Stimulated activated naive B cell treated with anti-CD40 and anti-IgM and Interleukin-4, amounts not matched to agents 10 μg/mL and 1 μg/mL and 100 μg/mL, for 72 hours (primary cell): ENCODE measurements at regions not wholly inside any gene's neighbourhood (a gene's known extent, or its start where the extent isn't known, plus 50 kb on each side); places are given as distances from the start of the nearest gene placed in this dataset.
"Not testable (repeated sequence)": the region's sequence is repeated elsewhere in the genome, so short reads cannot be mapped to it uniquely, and the experiment has no call there.

Source experiments
- ATAC-seq, 2 donors: fragments of 150-1000 bp; cut with Tn5 transposase; replicated peaks; 2 replicates each; pipeline ENCODE4 v1.10.0; 2021; ENCODE audit warnings: moderate library complexity in 1 of 2
- DNase-seq: peaks from one replicate; pipeline ENCODE4 v3.0.0; 2021
- H3K27ac Mint-ChIP-seq: one replicate; pipeline ENCODE4 v1.8.0; 2022; ENCODE audit warnings: mild to moderate bottlenecking, mixed read lengths
- H3K27me3 Mint-ChIP-seq, 2 donors: one replicate each; pipeline ENCODE4 v1.8.0; 2022; ENCODE audit warnings: mixed read lengths in 2 of 2
- H3K36me3 Mint-ChIP-seq, 2 donors: one replicate each; pipeline ENCODE4 v1.8.0; 2022; ENCODE audit warnings: mixed read lengths in 2 of 2, mild to moderate bottlenecking in 1 of 2
- H3K4me1 Mint-ChIP-seq, 2 donors: one replicate each; pipeline ENCODE4 v1.8.0; 2022; ENCODE audit warnings: mixed read lengths in 2 of 2, mild to moderate bottlenecking in 1 of 2
- H3K4me3 Mint-ChIP-seq, 2 donors: one replicate each; pipeline ENCODE4 v1.8.0; 2022; ENCODE audit warnings: mild to moderate bottlenecking in 2 of 2, mixed read lengths in 2 of 2, moderate library complexity in 1 of 2
- H3K9me3 Mint-ChIP-seq, 2 donors: one replicate each; pipeline ENCODE4 v1.8.0; 2022; ENCODE audit warnings: mixed read lengths in 2 of 2, mild to moderate bottlenecking in 1 of 2

DNA sequence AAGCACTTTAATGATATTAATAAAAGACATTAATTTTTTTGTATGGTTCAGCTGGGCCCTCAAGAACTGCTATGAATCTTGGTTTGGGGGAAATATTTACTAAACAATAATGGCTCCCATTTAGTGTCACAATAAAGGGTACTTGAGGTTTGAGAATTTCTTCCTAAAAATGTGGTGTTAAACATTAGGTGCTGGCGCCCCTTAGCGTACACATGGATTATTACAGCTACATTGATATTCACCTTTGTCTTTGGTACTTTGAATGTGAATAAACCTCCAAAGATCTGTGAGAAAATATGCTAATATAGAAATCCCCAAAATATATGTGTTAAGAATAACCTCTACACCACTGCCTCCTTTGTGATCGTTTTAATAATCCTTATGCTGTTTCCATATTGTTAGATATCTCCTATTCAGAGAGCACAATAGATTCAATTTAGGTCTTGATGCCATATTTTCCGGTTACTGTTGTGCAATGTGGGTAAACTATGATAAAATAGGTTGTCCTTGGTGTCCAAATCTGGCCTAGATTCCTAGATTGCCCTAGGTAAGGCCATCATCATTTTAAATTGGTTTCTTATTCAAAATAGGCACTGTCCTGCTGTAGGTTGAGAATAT is 161.8 kb upstream of the CACNA2D1 start:
- Mint-ChIP-seq H3K27ac (no peak overlapping the region), H3K9me3 (no peaks in the 10 kb centered on the region), H3K27me3 (no peaks in the 10 kb centered on the region), H3K4me3 (no peak overlapping the region), H3K36me3 (no peaks in the 10 kb centered on the region), H3K4me1 (no peaks in the 10 kb centered on the region)
- no peak for ATAC-seq
- no peak for DNase-seq

DNA sequence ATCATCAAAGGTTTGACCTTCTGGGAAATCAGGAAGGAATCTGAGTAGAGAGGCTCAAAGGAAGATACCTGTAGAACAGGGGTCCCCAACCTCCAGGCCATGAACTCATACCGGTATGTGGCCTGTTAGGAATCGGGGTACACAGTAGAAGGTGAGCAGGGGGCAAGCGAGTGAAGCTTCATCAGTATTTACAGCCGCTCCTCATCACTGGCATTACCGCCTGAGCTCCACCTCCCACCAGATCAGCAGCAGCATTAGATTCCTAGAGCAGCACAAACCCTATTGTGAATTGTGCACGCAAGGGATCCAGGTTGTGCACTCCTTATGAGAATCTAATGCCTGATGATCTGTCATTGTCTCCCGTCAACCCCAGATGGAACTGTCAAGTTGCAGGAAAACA is 158.5 kb upstream of the CACNA2D1 start:
- DNase-seq = no peak
- Mint-ChIP-seq H3K27me3 (no peaks in the 10 kb centered on the region), H3K9me3 (no peaks in the 10 kb centered on the region), H3K36me3 (no peaks in the 10 kb centered on the region), H3K4me3 (no peak overlapping the region), H3K27ac (no peak overlapping the region), H3K4me1 (no peaks in the 10 kb centered on the region)
- no peak for ATAC-seq

DNA sequence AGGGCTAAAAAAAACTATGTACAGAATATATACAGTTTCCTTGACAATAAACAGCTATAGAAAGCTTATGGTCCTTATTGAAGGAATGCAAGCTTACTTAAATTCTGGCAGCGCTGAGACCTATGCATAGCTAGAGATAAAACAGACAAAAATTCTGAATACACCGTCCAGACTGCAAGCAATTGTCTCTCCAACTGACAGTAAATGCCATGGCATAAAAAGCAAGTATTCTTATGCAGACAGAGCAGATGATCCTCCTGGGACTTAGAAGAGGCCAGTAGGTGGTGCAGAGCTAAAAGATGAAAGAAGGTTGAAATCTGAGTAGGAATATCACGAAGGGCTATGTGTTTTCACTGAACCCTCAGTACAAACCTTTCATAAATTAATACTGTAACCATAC is 157.0 kb upstream of the CACNA2D1 start:
- Mint-ChIP-seq H3K27ac (no peak overlapping the region), H3K4me1 (no peaks in the 10 kb centered on the region), H3K36me3 (no peaks in the 10 kb centered on the region), H3K9me3 (no peaks in the 10 kb centered on the region), H3K27me3 (no peaks in the 10 kb centered on the region), H3K4me3 (no peak overlapping the region)
- DNase-seq (no peak), ATAC-seq (no peak)

DNA sequence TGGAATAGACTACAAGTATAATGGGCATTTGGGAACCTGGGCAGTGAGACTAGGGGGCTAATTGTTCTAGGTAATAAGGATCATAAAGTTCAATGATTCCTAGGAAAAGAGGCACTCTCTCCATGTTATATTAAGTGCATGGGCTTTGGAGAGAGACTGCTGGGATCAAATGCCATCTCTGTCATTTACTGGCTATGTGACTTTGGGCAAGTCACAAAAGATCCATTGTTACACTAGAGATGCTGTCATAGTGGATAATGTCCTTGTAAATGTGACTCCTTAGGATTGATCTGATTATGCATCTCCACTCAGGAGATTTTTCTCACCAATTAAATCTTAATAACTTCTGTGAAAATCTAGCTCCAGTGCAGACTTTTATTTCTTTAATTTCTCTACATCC is 156.3 kb upstream of the CACNA2D1 start:
- H3K4me3 Mint-ChIP-seq = no peak overlapping the region
- no peak for DNase-seq
- no peak for ATAC-seq
- no peak overlapping the region for H3K27ac Mint-ChIP-seq
- no peaks in the 10 kb centered on the region for H3K27me3 Mint-ChIP-seq
- H3K9me3 Mint-ChIP-seq = no peaks in the 10 kb centered on the region
- no peaks in the 10 kb centered on the region for H3K36me3 Mint-ChIP-seq
- H3K4me1 Mint-ChIP-seq = no peaks in the 10 kb centered on the region

DNA sequence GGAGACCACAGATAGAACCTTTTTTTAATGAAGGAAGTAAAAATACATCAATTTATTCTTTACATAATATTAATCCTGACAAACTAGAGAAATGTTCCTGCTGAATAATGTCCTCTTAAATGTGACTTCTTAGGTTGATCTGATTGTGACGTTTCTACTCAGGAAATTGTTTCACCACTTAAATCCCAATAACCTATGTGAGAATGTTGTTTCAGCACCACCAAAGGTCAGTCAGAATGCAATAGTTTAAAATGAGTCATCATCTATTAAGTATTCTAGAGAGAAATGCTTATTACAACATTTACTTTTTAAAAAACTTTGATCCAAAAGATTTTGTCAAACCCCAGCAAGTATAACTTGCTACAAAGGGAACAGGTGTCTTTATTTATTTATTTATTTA is 155.4 kb upstream of the CACNA2D1 start:
- Mint-ChIP-seq H3K4me3 (no peak overlapping the region), H3K27me3 (no peaks in the 10 kb centered on the region), H3K36me3 (no peaks in the 10 kb centered on the region), H3K4me1 (no peaks in the 10 kb centered on the region), H3K9me3 (no peaks in the 10 kb centered on the region), H3K27ac (no peak overlapping the region)
- DNase-seq (no peak), ATAC-seq (no peak)

DNA sequence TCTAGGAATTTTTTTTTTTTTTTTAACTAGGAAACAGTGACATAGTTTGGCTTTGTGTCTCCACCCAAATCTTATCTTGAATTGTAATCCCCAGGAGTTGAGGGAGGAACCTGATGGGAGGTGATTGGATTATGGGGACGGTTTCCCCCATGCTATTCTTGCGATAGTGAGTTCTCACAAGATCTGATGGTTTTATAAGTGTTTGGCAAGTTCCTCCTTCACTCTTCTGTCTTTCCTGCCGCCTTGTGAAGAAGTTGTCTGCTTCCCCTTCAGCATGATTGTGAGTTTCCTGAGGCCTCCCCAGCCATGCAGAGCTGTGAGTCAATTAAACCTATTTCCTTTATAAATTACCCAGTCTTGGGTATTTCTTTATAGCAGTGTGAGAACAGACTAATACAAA is 152.2 kb upstream of the CACNA2D1 start:
- not testable (repeated sequence) for H3K27ac Mint-ChIP-seq, H3K27me3 Mint-ChIP-seq

DNA sequence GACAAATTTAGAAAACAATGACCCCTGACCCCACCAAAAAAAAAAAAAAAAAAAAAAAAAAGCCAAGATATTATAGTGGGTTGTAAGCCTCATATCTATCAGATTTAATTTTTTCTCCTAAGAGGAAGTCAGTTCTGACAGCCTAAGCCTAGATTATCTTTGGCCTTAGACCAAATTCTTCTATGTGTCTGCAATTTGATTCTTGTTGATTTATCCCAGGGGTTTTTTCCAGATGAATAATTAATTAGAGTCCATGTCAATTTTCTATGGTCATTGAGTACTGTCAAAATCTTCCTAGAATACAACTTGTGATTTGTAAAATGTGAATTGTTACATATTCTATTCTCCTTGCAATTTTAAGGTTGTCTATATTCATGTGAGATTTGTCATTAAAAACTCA is 151.6 kb upstream of the CACNA2D1 start:
- H3K27ac Mint-ChIP-seq = no peak overlapping the region
- H3K9me3 Mint-ChIP-seq = no peaks in the 10 kb centered on the region
- H3K4me3 Mint-ChIP-seq = no peak overlapping the region
- no peaks in the 10 kb centered on the region for H3K36me3 Mint-ChIP-seq
- no peaks in the 10 kb centered on the region for H3K27me3 Mint-ChIP-seq
- no peaks in the 10 kb centered on the region for H3K4me1 Mint-ChIP-seq
- DNase-seq (no peak), ATAC-seq (no peak)

More for the DNA sequence above, 152.2 kb upstream of the CACNA2D1 start:
- not testable (repeated sequence) for H3K36me3 Mint-ChIP-seq, H3K9me3 Mint-ChIP-seq, ATAC-seq, H3K4me3 Mint-ChIP-seq, DNase-seq, H3K4me1 Mint-ChIP-seq

DNA sequence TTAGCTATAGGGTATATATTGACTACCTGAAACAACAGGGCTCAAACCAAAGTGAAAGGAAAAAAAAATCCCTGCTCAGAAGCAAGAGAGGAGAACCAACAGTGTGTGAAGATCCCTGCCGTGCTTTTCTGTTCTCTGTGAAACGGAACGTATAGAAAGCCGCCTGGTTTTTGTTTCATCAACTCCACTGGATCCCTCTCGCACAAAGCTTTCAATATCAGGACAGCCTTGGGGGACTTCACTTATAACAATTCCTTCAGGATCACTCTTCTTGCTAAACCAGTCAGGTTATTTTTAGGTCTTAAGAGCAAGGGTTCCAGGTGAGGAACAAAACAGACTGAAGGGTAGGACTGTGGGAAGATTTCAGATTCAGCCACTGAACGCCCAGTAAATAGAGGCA is 151.1 kb upstream of the CACNA2D1 start:
- Mint-ChIP-seq H3K36me3 (no peaks in the 10 kb centered on the region), H3K27me3 (peaks cover 0 to 3% of the 10 kb centered on the region in 2 donors), H3K4me1 (no peaks in the 10 kb centered on the region), H3K9me3 (no peaks in the 10 kb centered on the region), H3K4me3 (no peak overlapping the region), H3K27ac (no peak overlapping the region)
- DNase-seq (no peak), ATAC-seq (no peak)

DNA sequence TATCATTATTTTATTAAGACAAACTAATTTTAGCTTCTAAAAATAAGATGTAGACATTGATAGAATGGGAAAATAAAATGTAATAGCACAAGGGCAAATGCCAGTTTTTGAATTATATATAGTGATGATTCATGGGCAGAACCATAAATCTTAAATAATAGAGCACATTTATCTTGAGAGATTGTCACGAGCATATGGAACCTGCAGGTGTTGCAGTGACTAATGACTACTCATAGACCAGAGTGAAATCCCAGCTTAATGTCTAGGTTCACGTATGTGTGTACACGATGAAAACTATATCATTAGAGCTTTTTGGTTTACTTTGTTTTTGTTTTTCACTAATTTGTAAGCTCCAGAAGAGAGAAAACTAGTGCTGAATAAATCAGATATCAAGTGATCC is 150.2 kb upstream of the CACNA2D1 start:
- peaks cover 0 to 3% of the 10 kb centered on the region in 2 donors for H3K27me3 Mint-ChIP-seq
- ATAC-seq (no peak), DNase-seq (no peak)
- H3K4me3 Mint-ChIP-seq = no peak overlapping the region
- H3K27ac Mint-ChIP-seq = no peak overlapping the region
- no peaks in the 10 kb centered on the region for H3K4me1 Mint-ChIP-seq
- no peaks in the 10 kb centered on the region for H3K9me3 Mint-ChIP-seq
- H3K36me3 Mint-ChIP-seq = no peaks in the 10 kb centered on the region

DNA sequence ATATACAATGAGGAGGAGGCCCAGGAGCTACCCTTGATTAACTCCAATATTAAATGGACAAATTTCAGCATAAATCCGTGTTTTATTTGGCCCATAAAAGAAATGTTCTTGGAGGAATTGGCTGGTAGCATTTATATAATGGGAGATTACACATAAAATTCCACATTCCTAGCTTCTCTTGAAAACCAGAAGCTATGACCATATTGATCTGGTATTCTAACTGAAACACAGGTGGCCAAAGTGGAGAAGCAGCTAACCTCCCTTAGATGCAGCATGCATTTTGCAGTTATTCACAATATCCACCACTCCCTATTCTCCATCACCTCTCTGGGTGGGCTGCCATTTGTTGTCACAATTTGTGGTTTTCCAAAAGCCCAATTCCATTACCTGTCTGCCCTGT is 148.8 kb upstream of the CACNA2D1 start:
- ATAC-seq = no peak
- H3K4me1 Mint-ChIP-seq = no peaks in the 10 kb centered on the region
- no peak for DNase-seq

DNA sequence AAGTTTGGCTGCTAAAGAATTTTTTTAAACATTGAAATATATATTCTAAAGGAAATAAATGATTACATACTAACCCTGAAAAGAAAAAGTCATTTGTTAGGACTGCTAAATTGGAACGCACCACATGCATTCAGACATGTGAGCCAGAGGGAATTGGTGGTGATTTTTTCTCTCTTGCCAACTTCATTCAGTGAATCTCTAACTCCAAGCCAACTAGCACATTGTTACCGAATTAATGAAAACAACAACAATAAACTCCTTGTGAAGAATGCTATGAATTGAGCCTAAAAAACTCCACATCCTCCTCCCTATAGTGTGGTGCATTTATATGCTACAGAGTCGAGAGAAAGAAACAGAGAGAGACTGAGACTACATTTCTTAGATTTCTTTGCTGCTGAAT is 135.5 kb upstream of the CACNA2D1 start:
- Mint-ChIP-seq H3K9me3 (peaks cover 0 to 2% of the 10 kb centered on the region in 2 donors), H3K4me3 (no peak overlapping the region), H3K27ac (no peak overlapping the region), H3K27me3 (no peaks in the 10 kb centered on the region), H3K36me3 (no peaks in the 10 kb centered on the region), H3K4me1 (no peaks in the 10 kb centered on the region)
- ATAC-seq (no peak), DNase-seq (no peak)

More for the DNA sequence above, 148.8 kb upstream of the CACNA2D1 start:
- Mint-ChIP-seq H3K27me3 (peaks cover 0 to 3% of the 10 kb centered on the region in 2 donors), H3K27ac (no peak overlapping the region), H3K9me3 (no peaks in the 10 kb centered on the region), H3K4me3 (no peak overlapping the region), H3K36me3 (no peaks in the 10 kb centered on the region)

DNA sequence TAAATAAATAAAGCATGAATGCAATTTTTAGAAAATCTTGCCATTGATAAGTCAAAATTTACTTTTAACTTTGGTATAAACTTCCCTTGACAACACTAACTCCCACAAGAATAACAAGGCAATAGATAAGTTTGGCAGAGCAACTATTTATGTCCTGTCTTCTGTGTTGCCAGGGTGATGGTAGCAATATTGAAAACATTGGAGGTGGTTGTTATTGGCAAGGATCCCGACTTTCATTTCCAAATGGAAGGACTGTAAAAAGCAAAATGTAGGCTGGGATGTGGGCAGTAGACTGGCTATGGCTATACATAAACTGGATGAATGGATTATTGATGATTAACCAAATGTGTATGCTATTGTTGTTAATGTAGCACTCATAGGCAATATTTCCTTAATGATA is 134.9 kb upstream of the CACNA2D1 start:
- ATAC-seq = no peak
- no peak for DNase-seq
- no peaks in the 10 kb centered on the region for H3K36me3 Mint-ChIP-seq

DNA sequence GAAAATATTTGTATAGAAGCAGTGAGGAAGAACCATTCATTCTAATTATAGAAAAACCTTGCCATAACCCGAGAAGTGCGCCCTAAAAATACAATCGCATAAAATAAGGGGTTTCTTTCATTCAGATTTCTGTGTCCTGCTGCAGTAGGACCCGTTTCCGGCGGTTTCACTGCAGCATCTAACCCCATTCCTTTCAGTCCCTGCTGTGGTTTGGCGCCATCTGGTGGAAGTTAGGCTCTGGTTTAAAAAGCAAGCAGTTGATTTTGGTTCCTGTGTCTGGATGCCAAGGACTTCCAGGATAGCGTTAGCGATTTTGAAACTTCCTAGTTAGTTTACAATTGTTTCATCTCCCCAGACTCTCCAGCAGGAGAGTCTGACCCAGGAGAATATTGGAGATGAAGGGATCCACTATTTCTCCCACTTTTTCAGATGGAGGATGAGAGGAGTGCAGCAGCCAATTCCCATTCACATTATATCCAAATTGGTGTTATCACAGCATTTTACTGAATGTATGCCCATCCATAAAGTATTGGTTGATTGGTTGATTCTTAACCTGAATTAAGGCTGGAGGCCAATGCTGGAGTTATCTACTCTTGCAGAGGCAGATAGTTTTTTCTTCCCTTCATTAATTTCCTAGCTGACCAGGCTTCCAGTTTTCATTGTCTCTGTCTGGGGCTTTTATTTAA is 128.8 kb upstream of the CACNA2D1 start:
- DNase-seq (peak; percentile 35), ATAC-seq (peak; percentile 76 to 81)
- Mint-ChIP-seq H3K27ac (no peak overlapping the region), H3K27me3 (peaks cover 0 to 6% of the 10 kb centered on the region in 2 donors), H3K4me3 (no peak overlapping the region), H3K9me3 (no peaks in the 10 kb centered on the region), H3K36me3 (no peaks in the 10 kb centered on the region), H3K4me1 (peaks cover 3 to 5% of the 10 kb centered on the region in 2 donors)

More for the DNA sequence above, 134.9 kb upstream of the CACNA2D1 start:
- Mint-ChIP-seq H3K9me3 (peaks cover 0 to 2% of the 10 kb centered on the region in 2 donors), H3K27me3 (no peaks in the 10 kb centered on the region), H3K27ac (no peak overlapping the region), H3K4me1 (no peaks in the 10 kb centered on the region), H3K4me3 (no peak overlapping the region)

DNA sequence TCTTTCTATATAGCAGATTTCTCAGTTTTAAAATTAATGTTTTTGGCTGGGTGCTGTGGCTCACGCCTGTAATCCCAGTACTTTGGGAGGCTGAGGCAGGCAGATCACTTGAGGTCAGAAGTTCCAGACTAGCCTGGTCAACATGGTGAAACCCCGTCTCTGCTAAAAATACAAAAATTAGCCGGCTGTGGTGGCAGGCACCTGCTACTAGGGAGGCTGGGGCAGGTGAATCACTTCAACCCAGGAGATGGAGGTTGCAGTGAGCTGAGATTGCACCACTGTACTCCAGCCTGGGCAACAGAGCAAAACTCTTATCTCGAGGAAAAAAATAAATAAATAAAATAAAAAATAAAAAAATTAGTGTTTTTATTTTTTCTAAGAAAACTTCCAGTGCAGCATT is 127.5 kb upstream of the CACNA2D1 start:
- not testable (repeated sequence) for H3K27me3 Mint-ChIP-seq, ATAC-seq, H3K4me3 Mint-ChIP-seq, H3K36me3 Mint-ChIP-seq, DNase-seq, H3K27ac Mint-ChIP-seq, H3K9me3 Mint-ChIP-seq
- H3K4me1 Mint-ChIP-seq = peaks cover 3 to 14% of the 10 kb centered on the region in 2 donors

DNA sequence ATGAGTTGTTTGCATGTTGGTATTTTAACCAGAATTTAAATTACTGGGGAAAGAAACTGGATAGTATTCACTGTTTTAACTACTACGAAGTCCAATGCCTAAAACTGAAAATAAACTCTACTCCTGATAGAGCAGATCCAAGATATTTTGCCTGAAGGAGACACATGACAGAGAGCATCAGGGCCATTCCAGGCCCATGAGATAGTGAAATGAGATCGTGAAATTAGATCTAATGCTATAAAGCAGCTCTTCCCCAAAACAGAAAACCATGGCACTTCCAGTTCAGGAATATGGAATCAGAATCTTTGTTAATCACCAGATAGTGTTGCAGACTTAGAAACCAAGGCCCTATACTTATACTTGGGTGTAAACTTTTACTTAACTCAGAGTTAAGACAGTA is 124.3 kb upstream of the CACNA2D1 start:
- Mint-ChIP-seq H3K27me3 (peaks cover 0 to 6% of the 10 kb centered on the region in 2 donors), H3K36me3 (no peaks in the 10 kb centered on the region), H3K4me1 (peaks cover 3 to 16% of the 10 kb centered on the region in 2 donors), H3K4me3 (no peak overlapping the region), H3K9me3 (no peaks in the 10 kb centered on the region), H3K27ac (no peak overlapping the region)
- ATAC-seq (no peak), DNase-seq (no peak)
